Astrocyte (in vitro differentiated cells and primary cell): ENCODE measurements at regions not wholly inside any gene's neighbourhood (a gene's known extent, or its start where the extent isn't known, plus 50 kb on each side); places are given as distances from the start of the nearest gene placed in this dataset.

Source experiments
- DNase-seq: peaks from one replicate; pipeline ENCODE4 v3.0.0-alpha.2; 2010; ENCODE audit warnings: low read depth
- FAIRE-seq: peaks from 2 replicates; lab custom pipeline; 2011; peaks lifted over from hg19 to GRCh38; lab: Jason Lieb, UNC
- H2AFZ ChIP-seq: 2 replicates; pipeline ENCODE4 v1.6.0; 2012; ENCODE audit warnings: low read depth, low read length, inconsistent platforms
- H3K27ac ChIP-seq: 2 replicates; pipeline ENCODE4 v1.5.1; 2011; ENCODE audit warnings: low read depth, low read length, inconsistent platforms
- H3K27me3 ChIP-seq: 2 replicates; pipeline ENCODE4 v1.6.0; 2011; ENCODE audit warnings: low read length, inconsistent platforms; ENCODE audit not compliant: insufficient read depth
- H3K36me3 ChIP-seq: 2 replicates; pipeline ENCODE4 v1.5.1; 2011; ENCODE audit warnings: low read length, inconsistent platforms; ENCODE audit not compliant: insufficient read depth
- H3K4me1 ChIP-seq: 2 replicates; pipeline ENCODE4 v1.5.1; 2011; ENCODE audit warnings: low read length, inconsistent platforms; ENCODE audit not compliant: insufficient read depth
- H3K4me2 ChIP-seq: 2 replicates; pipeline ENCODE4 v1.6.0; 2012; ENCODE audit warnings: low read length, inconsistent platforms
- H3K4me3 ChIP-seq: 2 replicates; pipeline ENCODE4 v1.5.1; 2011; ENCODE audit warnings: low read depth, mild to moderate bottlenecking, low read length, inconsistent platforms; ENCODE audit not compliant: insufficient read depth
- H3K79me2 ChIP-seq: 2 replicates; pipeline ENCODE4 v1.6.0; 2012; ENCODE audit warnings: mild to moderate bottlenecking, low read length, inconsistent platforms; ENCODE audit not compliant: insufficient read depth
- H3K9ac ChIP-seq: 2 replicates; pipeline ENCODE4 v1.6.0; 2012; ENCODE audit warnings: mild to moderate bottlenecking, low read length, inconsistent platforms
- H3K9me3 ChIP-seq: 2 replicates; pipeline ENCODE4 v1.5.1; 2012; ENCODE audit warnings: low read depth, mild to moderate bottlenecking, low read length, inconsistent platforms; ENCODE audit not compliant: insufficient read depth
- H4K20me1 ChIP-seq: 2 replicates; pipeline ENCODE4 v1.6.0; 2012; ENCODE audit warnings: low read length, inconsistent platforms; ENCODE audit not compliant: insufficient read depth
- H3K27ac Mint-ChIP-seq: one replicate; pipeline ENCODE4 v1.8.0; 2021; ENCODE audit warnings: mild to moderate bottlenecking, mixed read lengths; ENCODE audit not compliant: unreplicated experiment
- H3K27me3 Mint-ChIP-seq: one replicate; pipeline ENCODE4 v1.8.0; 2021; ENCODE audit warnings: low read depth, mixed read lengths; ENCODE audit not compliant: unreplicated experiment
- H3K36me3 Mint-ChIP-seq: one replicate; pipeline ENCODE4 v1.8.0; 2021; ENCODE audit warnings: low read depth, mixed read lengths; ENCODE audit not compliant: unreplicated experiment
- H3K4me1 Mint-ChIP-seq: one replicate; pipeline ENCODE4 v1.8.0; 2021; ENCODE audit warnings: low read depth, mixed read lengths; ENCODE audit not compliant: unreplicated experiment
- H3K4me3 Mint-ChIP-seq: one replicate; pipeline ENCODE4 v1.8.0; 2021; ENCODE audit warnings: mild to moderate bottlenecking, moderate library complexity, mixed read lengths; ENCODE audit not compliant: unreplicated experiment
- H3K9me3 Mint-ChIP-seq: one replicate; pipeline ENCODE4 v1.8.0; 2021; ENCODE audit warnings: mild to moderate bottlenecking, mixed read lengths; ENCODE audit not compliant: unreplicated experiment
- EZH2 ChIP-seq: IDR thresholded peaks from 2 replicates; pipeline ENCODE4 v1.6.1; 2012; ENCODE audit warnings: mild to moderate bottlenecking, low read length, inconsistent platforms; ENCODE audit not compliant: insufficient read depth
- TF ChIP-seq, protein P1 (sequence below): IDR thresholded peaks from 2 replicates; pipeline ENCODE4 v1.5.1; 2011; ENCODE audit warnings: low read depth, mild to moderate bottlenecking, inconsistent platforms, low read length, moderate library complexity; ENCODE audit not compliant: insufficient read depth

DNA sequence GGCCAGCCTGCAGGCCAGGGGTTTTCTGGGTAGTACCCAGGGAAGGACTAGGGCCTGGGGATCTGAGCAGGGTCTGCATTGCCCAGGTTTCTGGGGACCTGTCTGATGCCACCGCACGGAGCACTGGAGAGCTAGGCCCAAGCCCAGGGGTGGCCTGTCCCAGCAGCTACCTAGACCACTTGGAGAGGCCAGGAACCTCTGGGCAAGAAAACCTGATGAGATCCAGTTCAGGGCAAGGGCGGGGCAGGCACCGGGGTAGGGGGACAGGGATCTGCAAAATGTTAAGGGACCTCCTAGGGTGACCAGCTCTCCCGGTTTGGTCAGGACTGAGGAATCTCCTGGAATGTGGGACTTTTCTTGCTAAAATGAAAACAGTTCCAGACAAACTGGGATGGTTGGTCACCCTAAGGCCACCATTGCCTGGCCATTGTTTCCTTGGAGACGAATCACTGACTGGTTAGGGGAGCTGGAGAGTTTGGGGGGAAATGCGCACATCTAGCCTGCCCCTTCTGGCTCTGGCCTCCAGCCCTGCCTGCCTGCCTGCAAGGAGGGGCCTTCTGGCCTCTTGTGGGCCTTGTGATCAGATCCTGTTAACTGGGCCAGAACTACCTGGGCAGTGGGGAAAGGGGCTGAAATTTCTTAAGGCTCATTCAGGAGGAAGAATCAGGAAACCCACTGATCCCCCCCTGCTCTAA, 117.4 kb upstream of the TLE3 start:
- Mint-ChIP-seq H3K4me1 (no peaks in the 10 kb centered on the region), H3K9me3 (no peaks in the 10 kb centered on the region), H3K36me3 (peaks cover 6% of the 10 kb centered on the region), H3K27me3 (peaks cover 78% of the 10 kb centered on the region), H3K27ac (no peak overlapping the region), H3K4me3 (no peak overlapping the region)
- Histone ChIP-seq H4K20me1 (no peaks in the 10 kb centered on the region), H3K4me3 (no peak overlapping the region), H3K27me3 (peaks cover 13% of the 10 kb centered on the region), H3K9me3 (no peaks in the 10 kb centered on the region), H3K4me1 (no peaks in the 10 kb centered on the region), H3K79me2 (no peaks in the 10 kb centered on the region), H3K27ac (no peak overlapping the region), H3K9ac (no peak overlapping the region), H3K36me3 (no peaks in the 10 kb centered on the region), H3K4me2 (no peak overlapping the region), H2AFZ (no peak overlapping the region)
- TF ChIP-seq, protein P1, sequence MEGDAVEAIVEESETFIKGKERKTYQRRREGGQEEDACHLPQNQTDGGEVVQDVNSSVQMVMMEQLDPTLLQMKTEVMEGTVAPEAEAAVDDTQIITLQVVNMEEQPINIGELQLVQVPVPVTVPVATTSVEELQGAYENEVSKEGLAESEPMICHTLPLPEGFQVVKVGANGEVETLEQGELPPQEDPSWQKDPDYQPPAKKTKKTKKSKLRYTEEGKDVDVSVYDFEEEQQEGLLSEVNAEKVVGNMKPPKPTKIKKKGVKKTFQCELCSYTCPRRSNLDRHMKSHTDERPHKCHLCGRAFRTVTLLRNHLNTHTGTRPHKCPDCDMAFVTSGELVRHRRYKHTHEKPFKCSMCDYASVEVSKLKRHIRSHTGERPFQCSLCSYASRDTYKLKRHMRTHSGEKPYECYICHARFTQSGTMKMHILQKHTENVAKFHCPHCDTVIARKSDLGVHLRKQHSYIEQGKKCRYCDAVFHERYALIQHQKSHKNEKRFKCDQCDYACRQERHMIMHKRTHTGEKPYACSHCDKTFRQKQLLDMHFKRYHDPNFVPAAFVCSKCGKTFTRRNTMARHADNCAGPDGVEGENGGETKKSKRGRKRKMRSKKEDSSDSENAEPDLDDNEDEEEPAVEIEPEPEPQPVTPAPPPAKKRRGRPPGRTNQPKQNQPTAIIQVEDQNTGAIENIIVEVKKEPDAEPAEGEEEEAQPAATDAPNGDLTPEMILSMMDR = no peak
- TF ChIP-seq EZH2 = no peak
- no peak for DNase-seq
- no peak for FAIRE-seq

DNA sequence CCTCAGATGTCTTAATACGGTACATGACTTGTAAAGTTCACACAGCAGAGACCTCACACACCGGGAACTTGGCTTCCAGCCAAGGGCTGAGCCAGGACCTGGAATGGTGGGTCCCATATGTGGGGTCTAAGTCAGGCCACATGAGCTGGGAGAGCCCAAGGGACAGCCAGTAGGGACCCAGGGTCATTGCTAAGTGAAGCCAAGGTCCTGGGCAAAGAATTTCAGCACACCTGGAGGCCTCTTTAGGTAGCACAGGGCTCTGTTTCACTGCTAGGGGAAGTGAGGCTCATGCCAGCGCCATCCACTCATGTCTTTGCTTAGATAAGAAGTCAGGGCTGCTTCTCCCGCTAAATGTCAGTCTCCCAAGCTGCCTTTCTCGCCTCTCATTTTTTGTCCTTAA, 116.6 kb upstream of the TLE3 start:
- H3K79me2 ChIP-seq = no peaks in the 10 kb centered on the region
- no peak overlapping the region for H3K4me2 ChIP-seq
- no peak for DNase-seq
- H4K20me1 ChIP-seq = no peaks in the 10 kb centered on the region
- H3K27me3 ChIP-seq = peaks cover 16% of the 10 kb centered on the region
- H3K4me1 ChIP-seq = no peaks in the 10 kb centered on the region
- TF ChIP-seq, protein P1 = no peak
- TF ChIP-seq EZH2 = no peak
- no peak overlapping the region for H3K4me3 ChIP-seq
- Mint-ChIP-seq H3K9me3 (peaks cover 4% of the 10 kb centered on the region), H3K36me3 (peaks cover 6% of the 10 kb centered on the region), H3K4me1 (no peaks in the 10 kb centered on the region), H3K27me3 (peaks cover 82% of the 10 kb centered on the region), H3K27ac (no peak overlapping the region), H3K4me3 (no peak overlapping the region)
- no peaks in the 10 kb centered on the region for H3K36me3 ChIP-seq
- no peak overlapping the region for H3K9ac ChIP-seq
- FAIRE-seq = no peak
- no peaks in the 10 kb centered on the region for H3K9me3 ChIP-seq
- no peak overlapping the region for H2AFZ ChIP-seq
- H3K27ac ChIP-seq = no peak overlapping the region

DNA sequence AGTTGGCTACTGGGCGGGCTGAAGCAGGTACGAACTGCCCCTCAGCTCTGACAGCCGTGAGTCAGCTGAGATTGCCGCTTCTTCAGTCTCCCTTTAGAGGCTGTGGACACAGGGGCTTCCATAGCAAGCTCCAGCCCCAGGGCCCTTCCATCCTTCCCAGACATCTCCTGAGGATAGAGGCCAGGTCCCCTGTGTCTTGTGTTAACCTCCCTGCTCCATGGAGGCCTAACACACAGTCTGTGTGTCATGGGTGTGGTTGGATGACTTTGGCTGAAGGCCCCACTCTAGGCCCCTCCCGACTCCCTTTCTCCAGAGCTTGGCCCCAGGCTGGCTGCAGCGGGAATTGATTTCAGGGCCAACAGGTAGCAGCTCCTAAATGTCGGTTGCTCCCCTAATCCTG, 116.1 kb upstream of the TLE3 start:
- no peaks in the 10 kb centered on the region for H3K4me1 Mint-ChIP-seq
- no peak overlapping the region for H3K27ac Mint-ChIP-seq
- Histone ChIP-seq H3K4me1 (no peaks in the 10 kb centered on the region), H3K27ac (no peak overlapping the region), H3K36me3 (no peaks in the 10 kb centered on the region), H3K9ac (no peak overlapping the region), H3K79me2 (no peaks in the 10 kb centered on the region), H2AFZ (no peak overlapping the region), H4K20me1 (no peaks in the 10 kb centered on the region), H3K27me3 (peaks cover 18% of the 10 kb centered on the region), H3K4me3 (no peak overlapping the region), H3K9me3 (no peaks in the 10 kb centered on the region), H3K4me2 (no peak overlapping the region)
- no peak overlapping the region for H3K4me3 Mint-ChIP-seq
- no peak for TF ChIP-seq EZH2
- peaks cover 4% of the 10 kb centered on the region for H3K9me3 Mint-ChIP-seq
- H3K36me3 Mint-ChIP-seq = peaks cover 6% of the 10 kb centered on the region
- H3K27me3 Mint-ChIP-seq = peaks cover 84% of the 10 kb centered on the region
- no peak for DNase-seq
- FAIRE-seq = no peak
